ENCODE measurements at regions not wholly inside any gene's neighbourhood (a gene's known extent, or its start where the extent isn't known, plus 50 kb on each side); places are given as distances from the start of the nearest gene placed in this dataset.

DNA sequence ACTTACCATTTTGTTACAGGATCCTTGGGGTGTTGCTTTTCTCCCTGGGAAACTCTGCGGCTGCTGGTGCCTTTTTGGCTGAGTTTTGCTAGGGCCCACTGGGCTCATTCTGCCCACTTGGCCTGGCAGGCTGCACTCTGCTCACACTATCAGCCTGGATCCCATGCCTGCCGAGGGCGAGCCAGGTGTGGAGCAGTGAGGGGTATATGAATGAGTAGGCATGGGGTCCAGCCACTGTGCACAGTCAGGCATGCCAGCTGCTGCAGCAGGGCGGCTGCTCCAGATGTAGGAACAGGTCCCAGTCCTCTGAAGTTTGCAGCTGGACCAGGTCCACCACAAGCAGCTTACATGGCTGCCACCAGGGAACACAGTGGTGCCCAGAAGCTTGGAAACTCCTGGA lies 136.4 kb upstream of the CNTN3 start:
- no peak overlapping the region for H3K27ac ChIP-seq (ENCODE audit: low read length)
- H3K36me3 ChIP-seq (ENCODE audit: control insufficient read depth, insufficient read depth, low read length) = no peaks in the 10 kb centered on the region
- no peaks in the 10 kb centered on the region for H3K4me1 ChIP-seq (ENCODE audit: control insufficient read depth, insufficient read depth, low read length)
- ChIA-PET POLR2A (no interaction called here), CTCF (no interaction called here)
- no peaks in the 10 kb centered on the region for H3K9me3 ChIP-seq (ENCODE audit: control insufficient read depth, insufficient read depth, low read depth, low read length)
- no peak for DNase-seq (ENCODE audit: low read depth, low spot score)
- intact Hi-C loops (cut with micrococcal nuclease; ENCODE audit: unreplicated experiment) (no loop called here), in situ Hi-C loops (cut with HindIII; ENCODE audit: low pct_unique_long_range_greater_than_20kb, low sequenced_read_pairs) (no loop called here)
- H3K4me3 ChIP-seq (ENCODE audit: low read depth in 2 of 2, low read length in 2 of 2) = no peak overlapping the region
- no peak for TF ChIP-seq SIN3A (IDR thresholded peaks at IDR 0.05; ENCODE audit: borderline replicate concordance, insufficient read depth, low read depth, low read length)
- no peak for TF ChIP-seq TCF7L2 (IDR thresholded peaks at IDR 0.05; ENCODE audit: low read depth, low read length)
- no peak for TF ChIP-seq POLR2AphosphoS5 (IDR thresholded peaks at IDR 0.05; ENCODE audit: low read depth, low read length)
- TF ChIP-seq, protein P1, sequence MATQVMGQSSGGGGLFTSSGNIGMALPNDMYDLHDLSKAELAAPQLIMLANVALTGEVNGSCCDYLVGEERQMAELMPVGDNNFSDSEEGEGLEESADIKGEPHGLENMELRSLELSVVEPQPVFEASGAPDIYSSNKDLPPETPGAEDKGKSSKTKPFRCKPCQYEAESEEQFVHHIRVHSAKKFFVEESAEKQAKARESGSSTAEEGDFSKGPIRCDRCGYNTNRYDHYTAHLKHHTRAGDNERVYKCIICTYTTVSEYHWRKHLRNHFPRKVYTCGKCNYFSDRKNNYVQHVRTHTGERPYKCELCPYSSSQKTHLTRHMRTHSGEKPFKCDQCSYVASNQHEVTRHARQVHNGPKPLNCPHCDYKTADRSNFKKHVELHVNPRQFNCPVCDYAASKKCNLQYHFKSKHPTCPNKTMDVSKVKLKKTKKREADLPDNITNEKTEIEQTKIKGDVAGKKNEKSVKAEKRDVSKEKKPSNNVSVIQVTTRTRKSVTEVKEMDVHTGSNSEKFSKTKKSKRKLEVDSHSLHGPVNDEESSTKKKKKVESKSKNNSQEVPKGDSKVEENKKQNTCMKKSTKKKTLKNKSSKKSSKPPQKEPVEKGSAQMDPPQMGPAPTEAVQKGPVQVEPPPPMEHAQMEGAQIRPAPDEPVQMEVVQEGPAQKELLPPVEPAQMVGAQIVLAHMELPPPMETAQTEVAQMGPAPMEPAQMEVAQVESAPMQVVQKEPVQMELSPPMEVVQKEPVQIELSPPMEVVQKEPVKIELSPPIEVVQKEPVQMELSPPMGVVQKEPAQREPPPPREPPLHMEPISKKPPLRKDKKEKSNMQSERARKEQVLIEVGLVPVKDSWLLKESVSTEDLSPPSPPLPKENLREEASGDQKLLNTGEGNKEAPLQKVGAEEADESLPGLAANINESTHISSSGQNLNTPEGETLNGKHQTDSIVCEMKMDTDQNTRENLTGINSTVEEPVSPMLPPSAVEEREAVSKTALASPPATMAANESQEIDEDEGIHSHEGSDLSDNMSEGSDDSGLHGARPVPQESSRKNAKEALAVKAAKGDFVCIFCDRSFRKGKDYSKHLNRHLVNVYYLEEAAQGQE (IDR thresholded peaks at IDR 0.05; ENCODE audit: insufficient read depth in 1 of 2, low read depth in 2 of 2, low read length in 1 of 2) = no peak
- TF ChIP-seq, protein P2, sequence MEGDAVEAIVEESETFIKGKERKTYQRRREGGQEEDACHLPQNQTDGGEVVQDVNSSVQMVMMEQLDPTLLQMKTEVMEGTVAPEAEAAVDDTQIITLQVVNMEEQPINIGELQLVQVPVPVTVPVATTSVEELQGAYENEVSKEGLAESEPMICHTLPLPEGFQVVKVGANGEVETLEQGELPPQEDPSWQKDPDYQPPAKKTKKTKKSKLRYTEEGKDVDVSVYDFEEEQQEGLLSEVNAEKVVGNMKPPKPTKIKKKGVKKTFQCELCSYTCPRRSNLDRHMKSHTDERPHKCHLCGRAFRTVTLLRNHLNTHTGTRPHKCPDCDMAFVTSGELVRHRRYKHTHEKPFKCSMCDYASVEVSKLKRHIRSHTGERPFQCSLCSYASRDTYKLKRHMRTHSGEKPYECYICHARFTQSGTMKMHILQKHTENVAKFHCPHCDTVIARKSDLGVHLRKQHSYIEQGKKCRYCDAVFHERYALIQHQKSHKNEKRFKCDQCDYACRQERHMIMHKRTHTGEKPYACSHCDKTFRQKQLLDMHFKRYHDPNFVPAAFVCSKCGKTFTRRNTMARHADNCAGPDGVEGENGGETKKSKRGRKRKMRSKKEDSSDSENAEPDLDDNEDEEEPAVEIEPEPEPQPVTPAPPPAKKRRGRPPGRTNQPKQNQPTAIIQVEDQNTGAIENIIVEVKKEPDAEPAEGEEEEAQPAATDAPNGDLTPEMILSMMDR (IDR thresholded peaks at IDR 0.05) = no peak
- no peaks in the 10 kb centered on the region for H3K27me3 ChIP-seq (ENCODE audit: control insufficient read depth, insufficient read depth, low read length)
- ATAC-seq = no peak
- no TSS peak for BruUV-seq (replicated peaks)

DNA sequence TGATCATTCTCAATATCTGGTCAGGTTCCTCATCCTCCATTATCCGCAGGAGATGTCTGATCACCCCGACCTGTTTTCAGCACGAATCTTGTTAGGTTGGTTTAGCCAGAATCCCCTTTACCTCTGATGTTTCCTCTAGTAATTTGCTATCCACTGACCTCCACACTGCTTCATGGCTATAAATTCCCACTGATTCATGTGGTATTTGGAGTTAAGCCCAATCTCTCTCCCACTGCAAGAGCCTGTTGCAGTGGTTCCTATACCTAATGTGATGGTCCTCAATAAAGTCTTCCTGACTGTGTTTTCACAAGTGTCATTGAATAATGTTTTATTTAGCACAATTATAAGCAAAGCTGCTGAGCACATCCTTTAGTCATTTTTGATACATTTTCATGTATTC lies 124.8 kb upstream of the CNTN3 start:
- in situ Hi-C loops (cut with HindIII; ENCODE audit: low pct_unique_long_range_greater_than_20kb, low sequenced_read_pairs) (no loop called here), intact Hi-C loops (cut with micrococcal nuclease; ENCODE audit: unreplicated experiment) (no loop called here)
- Histone ChIP-seq H3K9me3 (ENCODE audit: control insufficient read depth, insufficient read depth, low read depth, low read length) (no peaks in the 10 kb centered on the region), H3K27me3 (ENCODE audit: control insufficient read depth, insufficient read depth, low read length) (no peaks in the 10 kb centered on the region), H3K27ac (ENCODE audit: low read length) (no peak overlapping the region), H3K4me1 (ENCODE audit: control insufficient read depth, insufficient read depth, low read length) (no peaks in the 10 kb centered on the region), H3K4me3 (ENCODE audit: low read depth in 2 of 2, low read length in 2 of 2) (no peak overlapping the region), H3K36me3 (ENCODE audit: control insufficient read depth, insufficient read depth, low read length) (no peaks in the 10 kb centered on the region)
- ChIA-PET POLR2A (no interaction called here), CTCF (no interaction called here)
- no TSS peak for BruUV-seq (replicated peaks)
- no peak for TF ChIP-seq TCF7L2 (IDR thresholded peaks at IDR 0.05; ENCODE audit: low read depth, low read length)
- no peak for TF ChIP-seq POLR2AphosphoS5 (IDR thresholded peaks at IDR 0.05; ENCODE audit: low read depth, low read length)
- TF ChIP-seq SIN3A (IDR thresholded peaks at IDR 0.05; ENCODE audit: borderline replicate concordance, insufficient read depth, low read depth, low read length) = no peak
- TF ChIP-seq, protein P2 (IDR thresholded peaks at IDR 0.05) = no peak
- TF ChIP-seq, protein P1 (IDR thresholded peaks at IDR 0.05; ENCODE audit: insufficient read depth in 1 of 2, low read depth in 2 of 2, low read length in 1 of 2) = no peak
- DNase-seq (ENCODE audit: low read depth, low spot score) = no peak
- no peak for ATAC-seq

Measured in Panc1 (cell line).